ENCODE measurements at regions not wholly inside any gene's neighbourhood (a gene's known extent, or its start where the extent isn't known, plus 50 kb on each side); places are given as distances from the start of the nearest gene placed in this dataset.

GRCh38 chr13:105513448-105513847 is 1022.0 kb downstream of the EFNB2 start:
- TF ChIP-seq EZH2phosphoT487 (IDR thresholded peaks at IDR 0.05; ENCODE audit: borderline replicate concordance, low read length), result no peak
- TF ChIP-seq CTCF (IDR thresholded peaks at IDR 0.05; ENCODE audit: low read depth, low read length, poor library complexity, severe bottlenecking), result no peak
- no peaks in the 10 kb centered on the region for H3K79me2 ChIP-seq (ENCODE audit: control insufficient read depth, low read length)
- no peaks in the 10 kb centered on the region for H3F3A ChIP-seq (ENCODE audit: control insufficient read depth, insufficient read depth)
- no peak overlapping the region for H3K4me2 ChIP-seq (ENCODE audit: low read length)
- no peaks in the 10 kb centered on the region for H3K9me3 ChIP-seq (ENCODE audit: control insufficient read depth, insufficient read depth, low read length)
- H3K27ac ChIP-seq (ENCODE audit: low read depth, low read length), result no peak overlapping the region
- no peaks in the 10 kb centered on the region for H4K20me1 ChIP-seq (ENCODE audit: control insufficient read depth, insufficient read depth, low read depth, low read length)
- H3K9me2 ChIP-seq (replicated peaks; ENCODE audit: control insufficient read depth, low read length), result no peaks in the 10 kb centered on the region
- no peaks in the 10 kb centered on the region for H3K36me3 ChIP-seq (ENCODE audit: control insufficient read depth, low read length)
- H3K27me3 ChIP-seq (ENCODE audit: control insufficient read depth, low read length), result no peaks in the 10 kb centered on the region
- H3K4me3 ChIP-seq (ENCODE audit: low read length), result no peak overlapping the region
- no peaks in the 10 kb centered on the region for H3K4me1 ChIP-seq (ENCODE audit: control insufficient read depth, low read length)

- no peaks in the 10 kb centered on the region for H3K9me2 ChIP-seq (replicated peaks; ENCODE audit: control insufficient read depth, low read length)
- no peaks in the 10 kb centered on the region for H3K79me2 ChIP-seq (ENCODE audit: control insufficient read depth, low read length)
- H3K4me1 ChIP-seq (ENCODE audit: control insufficient read depth, low read length), result no peaks in the 10 kb centered on the region
- H3F3A ChIP-seq (ENCODE audit: control insufficient read depth, insufficient read depth), result no peaks in the 10 kb centered on the region
- no peak overlapping the region for H3K4me2 ChIP-seq (ENCODE audit: low read length)
- TF ChIP-seq EZH2phosphoT487 (IDR thresholded peaks at IDR 0.05; ENCODE audit: borderline replicate concordance, low read length) (no peak), CTCF (IDR thresholded peaks at IDR 0.05; ENCODE audit: low read depth, low read length, poor library complexity, severe bottlenecking) (no peak)
- no peaks in the 10 kb centered on the region for H3K36me3 ChIP-seq (ENCODE audit: control insufficient read depth, low read length)
- no peak overlapping the region for H3K27ac ChIP-seq (ENCODE audit: low read depth, low read length)
- no peaks in the 10 kb centered on the region for H4K20me1 ChIP-seq (ENCODE audit: control insufficient read depth, insufficient read depth, low read depth, low read length)
- H3K9me3 ChIP-seq (ENCODE audit: control insufficient read depth, insufficient read depth, low read length), result no peaks in the 10 kb centered on the region
- no peak overlapping the region for H3K4me3 ChIP-seq (ENCODE audit: low read length)
- H3K27me3 ChIP-seq (ENCODE audit: control insufficient read depth, low read length), result no peaks in the 10 kb centered on the region
Observed at GRCh38 chr13:105509981-105510762, 1025.3 kb downstream of the EFNB2 start.

- Histone ChIP-seq H3K4me1 (ENCODE audit: control insufficient read depth, low read length) (no peaks in the 10 kb centered on the region), H3K4me3 (ENCODE audit: low read length) (no peak overlapping the region), H3K4me2 (ENCODE audit: low read length) (no peak overlapping the region), H4K20me1 (ENCODE audit: control insufficient read depth, insufficient read depth, low read depth, low read length) (no peaks in the 10 kb centered on the region), H3K36me3 (ENCODE audit: control insufficient read depth, low read length) (no peaks in the 10 kb centered on the region), H3K27me3 (ENCODE audit: control insufficient read depth, low read length) (no peaks in the 10 kb centered on the region), H3K9me2 (replicated peaks; ENCODE audit: control insufficient read depth, low read length) (no peaks in the 10 kb centered on the region), H3K27ac (ENCODE audit: low read depth, low read length) (no peak overlapping the region), H3K79me2 (ENCODE audit: control insufficient read depth, low read length) (no peaks in the 10 kb centered on the region), H3K9me3 (ENCODE audit: control insufficient read depth, insufficient read depth, low read length) (no peaks in the 10 kb centered on the region), H3F3A (ENCODE audit: control insufficient read depth, insufficient read depth) (no peaks in the 10 kb centered on the region)
- TF ChIP-seq CTCF (IDR thresholded peaks at IDR 0.05; ENCODE audit: low read depth, low read length, poor library complexity, severe bottlenecking), result no peak
- no peak for TF ChIP-seq EZH2phosphoT487 (IDR thresholded peaks at IDR 0.05; ENCODE audit: borderline replicate concordance, low read length)
Observed at GRCh38 chr13:105506463-105506862, 1029.0 kb downstream of the EFNB2 start.
